ENCODE measurements at regions not wholly inside any gene's neighbourhood (a gene's known extent, or its start where the extent isn't known, plus 50 kb on each side); places are given as distances from the start of the nearest gene placed in this dataset.
"Not testable (repeated sequence)": the region's sequence is repeated elsewhere in the genome, so short reads cannot be mapped to it uniquely, and the experiment has no call there.

- H3K4me1 ChIP-seq (ENCODE audit: insufficient read depth, low read length): peaks cover 34% of the 10 kb centered on the region
- H3K9me3 ChIP-seq (ENCODE audit: insufficient read depth, low read depth, low read length): no peaks in the 10 kb centered on the region
These were observed 111.0 kb upstream of the TMEM170B start for GRCh38 chr6:11426571-11426970.

GRCh38 chr6:11425876-11426275 is 111.7 kb upstream of the TMEM170B start:
- Histone ChIP-seq H3K27ac (ENCODE audit: low read depth, low read length) (0 out of 2 replicates have a peak overlapping the region, but pooled peaks have one; percentile 20), H3K9ac (ENCODE audit: low read depth, low read length) (no peak overlapping the region), H3K36me3 (ENCODE audit: insufficient read depth, low read length) (no peaks in the 10 kb centered on the region), H3K4me1 (ENCODE audit: insufficient read depth, low read length) (peaks cover 34% of the 10 kb centered on the region), H3K4me3 (ENCODE audit: low read length) (no peak overlapping the region), H3K9me3 (ENCODE audit: insufficient read depth, low read depth, low read length) (no peaks in the 10 kb centered on the region), H3K27me3 (ENCODE audit: insufficient read depth, low read length) (no peaks in the 10 kb centered on the region)
- 77% methylated on average over 1 of the region's 1 CpG for WGBS

More at GRCh38 chr6:11426571-11426970, 111.0 kb upstream of the TMEM170B start:
- WGBS: 75% methylated on average over 2 of the region's 2 CpGs
- no peaks in the 10 kb centered on the region for H3K36me3 ChIP-seq (ENCODE audit: insufficient read depth, low read length)
- no peak overlapping the region for H3K9ac ChIP-seq (ENCODE audit: low read depth, low read length)
- H3K4me3 ChIP-seq (ENCODE audit: low read length): no peak overlapping the region
- no peaks in the 10 kb centered on the region for H3K27me3 ChIP-seq (ENCODE audit: insufficient read depth, low read length)
- H3K27ac ChIP-seq (ENCODE audit: low read depth, low read length): no peak overlapping the region

DNA sequence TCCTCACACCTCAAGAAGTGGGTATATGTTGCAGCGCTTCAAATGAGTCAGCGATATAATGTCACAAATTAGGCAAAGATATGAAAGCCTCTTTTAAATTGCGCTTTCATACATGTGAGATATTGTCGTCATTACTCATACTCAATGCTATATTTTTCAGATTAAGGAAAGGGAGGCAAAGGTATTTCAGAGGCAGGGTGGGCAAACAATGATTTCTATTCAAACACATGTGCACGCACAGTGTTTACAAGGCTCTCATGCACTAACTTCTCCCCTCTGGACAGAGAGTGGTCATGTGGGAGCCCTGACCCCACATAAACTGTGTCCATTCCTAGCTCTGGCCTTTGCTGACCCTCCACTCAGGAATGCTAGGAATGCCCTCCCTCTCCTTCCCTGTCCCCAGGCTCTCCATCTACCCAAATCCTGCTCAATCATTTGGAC is 112.1 kb upstream of the TMEM170B start:
- H3K36me3 ChIP-seq (ENCODE audit: insufficient read depth, low read length): no peaks in the 10 kb centered on the region
- WGBS: 93% methylated on average over 5 of the region's 5 CpGs
- no peak overlapping the region; the same call in 1 of the 2 replicates for H3K27ac ChIP-seq (ENCODE audit: low read depth, low read length)
- no peaks in the 10 kb centered on the region for H3K9me3 ChIP-seq (ENCODE audit: insufficient read depth, low read depth, low read length)
- H3K4me1 ChIP-seq (ENCODE audit: insufficient read depth, low read length): peaks cover 34% of the 10 kb centered on the region
- no peak overlapping the region for H3K9ac ChIP-seq (ENCODE audit: low read depth, low read length)
- no peaks in the 10 kb centered on the region for H3K27me3 ChIP-seq (ENCODE audit: insufficient read depth, low read length)
- H3K4me3 ChIP-seq (ENCODE audit: low read length): no peak overlapping the region

- no peak overlapping the region for H3K4me3 ChIP-seq (ENCODE audit: low read length)
- H3K9ac ChIP-seq (ENCODE audit: low read depth, low read length): no peak overlapping the region
- H3K4me1 ChIP-seq (ENCODE audit: insufficient read depth, low read length): peaks cover 28% of the 10 kb centered on the region
- no peaks in the 10 kb centered on the region for H3K9me3 ChIP-seq (ENCODE audit: insufficient read depth, low read depth, low read length)
- H3K27ac ChIP-seq (ENCODE audit: low read depth, low read length): no peak overlapping the region
- WGBS: 79% methylated on average over 4 of the region's 4 CpGs
- no peaks in the 10 kb centered on the region for H3K36me3 ChIP-seq (ENCODE audit: insufficient read depth, low read length)
- H3K27me3 ChIP-seq (ENCODE audit: insufficient read depth, low read length): no peaks in the 10 kb centered on the region
These were observed 113.0 kb upstream of the TMEM170B start for GRCh38 chr6:11424395-11425034.

GRCh38 chr6:11423667-11424066 is 113.9 kb upstream of the TMEM170B start:
- 96% methylated on average over 1 of the region's 1 CpG for WGBS
- no peak overlapping the region for H3K9ac ChIP-seq (ENCODE audit: low read depth, low read length)
- no peaks in the 10 kb centered on the region for H3K9me3 ChIP-seq (ENCODE audit: insufficient read depth, low read depth, low read length)
- H3K4me3 ChIP-seq (ENCODE audit: low read length): no peak overlapping the region
- peaks cover 19% of the 10 kb centered on the region for H3K4me1 ChIP-seq (ENCODE audit: insufficient read depth, low read length)
- no peak overlapping the region for H3K27ac ChIP-seq (ENCODE audit: low read depth, low read length)
- H3K36me3 ChIP-seq (ENCODE audit: insufficient read depth, low read length): no peaks in the 10 kb centered on the region
- H3K27me3 ChIP-seq (ENCODE audit: insufficient read depth, low read length): no peaks in the 10 kb centered on the region

- no CpG with 5 or more reads among the region's 1 CpG for WGBS
- H3K9ac ChIP-seq (ENCODE audit: low read depth, low read length): no peak overlapping the region
- no peaks in the 10 kb centered on the region for H3K36me3 ChIP-seq (ENCODE audit: insufficient read depth, low read length)
- H3K27me3 ChIP-seq (ENCODE audit: insufficient read depth, low read length): no peaks in the 10 kb centered on the region
- no peaks in the 10 kb centered on the region for H3K9me3 ChIP-seq (ENCODE audit: insufficient read depth, low read depth, low read length)
- no peak overlapping the region for H3K27ac ChIP-seq (ENCODE audit: low read depth, low read length)
- H3K4me3 ChIP-seq (ENCODE audit: low read length): no peak overlapping the region
- H3K4me1 ChIP-seq (ENCODE audit: insufficient read depth, low read length): peaks cover 13% of the 10 kb centered on the region
These were observed 114.5 kb upstream of the TMEM170B start for GRCh38 chr6:11423072-11423471.

DNA sequence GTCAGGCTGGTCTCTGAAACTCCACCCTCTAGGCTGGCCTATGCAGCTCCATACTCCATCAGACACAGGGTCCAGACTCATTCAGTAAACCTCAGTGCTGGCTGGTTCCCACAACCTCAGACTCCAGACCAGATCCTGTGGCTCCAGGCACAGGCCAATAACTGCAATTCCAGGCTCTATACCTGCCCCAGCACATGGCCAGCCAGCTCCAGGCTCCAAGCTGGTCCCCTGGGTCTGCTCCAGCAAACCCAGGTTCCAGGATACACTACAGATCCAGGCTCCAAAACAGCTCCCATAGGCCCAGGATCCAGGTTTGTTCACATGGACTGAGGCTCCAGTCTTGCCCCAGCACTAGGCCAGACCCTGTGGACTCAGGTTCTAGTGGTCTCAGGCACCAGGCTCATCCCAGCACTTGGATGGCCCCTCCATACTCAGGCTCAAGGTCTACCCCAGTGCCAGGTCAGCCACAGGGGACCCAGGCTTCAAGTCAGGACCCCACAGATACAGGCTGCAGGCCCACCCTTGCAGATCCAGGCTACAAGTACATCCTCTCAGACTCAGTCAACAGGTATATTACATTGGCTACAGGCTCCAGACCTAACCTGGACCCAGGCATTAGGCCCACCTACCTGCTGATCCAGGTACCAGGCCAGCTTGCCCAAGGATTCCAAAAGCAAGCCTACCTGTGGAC is 117.6 kb upstream of the TMEM170B start:
- Histone ChIP-seq H3K9me3 (ENCODE audit: insufficient read depth, low read depth, low read length) (peaks cover 5% of the 10 kb centered on the region; the same call in 1 of the 2 replicates), H3K4me1 (ENCODE audit: insufficient read depth, low read length) (no peaks in the 10 kb centered on the region; the same call in 1 of the 2 replicates), H3K36me3 (ENCODE audit: insufficient read depth, low read length) (no peaks in the 10 kb centered on the region), H3K4me3 (ENCODE audit: low read length) (no peak overlapping the region), H3K27ac (ENCODE audit: low read depth, low read length) (no peak overlapping the region), H3K27me3 (ENCODE audit: insufficient read depth, low read length) (no peaks in the 10 kb centered on the region), H3K9ac (ENCODE audit: low read depth, low read length) (no peak overlapping the region)

- no peak overlapping the region for H3K27ac ChIP-seq (ENCODE audit: low read depth, low read length)
- H3K9ac ChIP-seq (ENCODE audit: low read depth, low read length): no peak overlapping the region
- H3K4me3 ChIP-seq (ENCODE audit: low read length): no peak overlapping the region
- H3K9me3 ChIP-seq (ENCODE audit: insufficient read depth, low read depth, low read length): peaks cover 5% of the 10 kb centered on the region; the same call in 1 of the 2 replicates
- H3K36me3 ChIP-seq (ENCODE audit: insufficient read depth, low read length): no peaks in the 10 kb centered on the region
- 100% methylated on average over 1 of the region's 2 CpGs for WGBS
- H3K27me3 ChIP-seq (ENCODE audit: insufficient read depth, low read length): no peaks in the 10 kb centered on the region
- no peaks in the 10 kb centered on the region; the same call in 1 of the 2 replicates for H3K4me1 ChIP-seq (ENCODE audit: insufficient read depth, low read length)
These were observed 119.2 kb upstream of the TMEM170B start for GRCh38 chr6:11418290-11418905.

DNA sequence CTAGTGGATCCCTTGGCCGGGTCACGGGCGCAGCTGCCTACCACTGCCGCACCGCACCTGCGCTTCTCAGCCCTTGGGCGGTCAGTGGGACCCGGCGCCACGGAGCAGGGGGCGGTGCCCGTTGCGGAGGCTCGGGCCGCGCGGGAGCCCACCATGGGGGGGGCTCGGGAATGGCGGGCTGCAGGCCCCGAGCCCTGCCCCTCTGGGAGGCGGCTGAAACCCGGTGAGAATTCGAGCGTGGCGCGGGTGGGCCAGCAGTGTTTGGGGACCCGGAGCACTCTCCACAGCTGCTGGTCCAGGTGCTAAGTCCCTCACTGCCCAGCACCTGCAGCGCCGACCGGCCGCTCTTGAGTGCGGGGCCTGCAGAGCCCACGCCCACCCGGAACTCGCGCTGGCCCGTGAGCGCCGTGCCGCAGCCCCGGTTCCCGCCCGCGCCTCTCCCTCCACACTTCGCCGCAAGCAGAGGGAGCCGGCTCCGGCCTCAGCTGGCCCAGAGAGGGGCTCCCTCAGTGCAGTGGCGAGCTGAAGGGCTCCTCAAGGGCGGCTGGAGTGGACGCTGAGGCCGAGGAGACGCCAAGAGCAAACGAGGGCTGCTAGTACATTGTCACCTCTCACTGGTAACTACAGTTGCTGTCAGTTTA is 120.5 kb upstream of the TMEM170B start:
- Histone ChIP-seq H3K27me3 (ENCODE audit: insufficient read depth, low read length) (no peaks in the 10 kb centered on the region), H3K9me3 (ENCODE audit: insufficient read depth, low read depth, low read length) (peaks cover 5% of the 10 kb centered on the region; the same call in 1 of the 2 replicates), H3K4me3 (ENCODE audit: low read length) (no peak overlapping the region), H3K36me3 (ENCODE audit: insufficient read depth, low read length) (no peaks in the 10 kb centered on the region), H3K9ac (ENCODE audit: low read depth, low read length) (no peak overlapping the region), H3K27ac (ENCODE audit: low read depth, low read length) (no peak overlapping the region), H3K4me1 (ENCODE audit: insufficient read depth, low read length) (no peaks in the 10 kb centered on the region; the same call in 1 of the 2 replicates)
- 96% methylated on average over 54 of the region's 54 CpGs for WGBS

DNA sequence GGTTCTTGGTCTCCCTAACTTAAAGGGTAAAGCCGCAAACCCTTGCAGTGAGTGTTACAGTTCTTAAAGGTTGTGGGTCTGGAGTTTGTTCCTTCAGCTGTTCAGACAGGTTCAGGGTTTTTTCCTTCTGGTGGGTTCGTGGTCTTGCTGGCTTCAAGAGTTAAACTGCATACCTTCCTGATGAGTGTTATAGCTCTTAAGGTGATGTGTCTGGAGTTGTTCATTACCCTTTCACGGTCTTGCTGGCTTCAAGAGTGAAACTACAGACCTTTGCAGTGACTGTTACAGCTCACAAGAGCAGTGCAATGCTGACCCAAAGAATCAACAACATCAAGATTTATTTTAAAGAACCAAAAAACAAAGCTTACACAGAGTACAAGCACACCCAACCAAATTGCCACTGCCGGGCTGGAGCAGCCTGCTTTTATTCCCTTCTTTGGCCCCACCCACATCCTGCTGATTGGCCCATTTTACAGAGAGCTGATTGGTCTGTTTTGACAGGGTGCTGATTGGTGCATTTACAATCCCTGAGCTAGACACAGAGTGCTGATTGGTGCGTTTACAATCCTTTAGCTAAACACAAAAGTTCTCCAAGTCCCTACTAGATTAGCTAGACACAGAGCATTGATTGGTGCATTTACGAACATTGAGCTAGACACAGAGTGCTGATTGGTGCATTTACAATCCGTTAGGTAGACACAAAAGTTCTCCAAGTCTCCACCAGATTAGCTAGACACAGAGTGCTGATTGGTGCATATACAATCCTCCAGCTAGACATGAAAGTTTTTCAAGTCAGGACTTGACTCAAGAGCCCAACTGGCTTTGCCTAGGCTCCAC is 121.2 kb upstream of the TMEM170B start:
- not testable (repeated sequence) for H3K4me3 ChIP-seq (ENCODE audit: low read length); H3K27ac ChIP-seq (ENCODE audit: low read depth, low read length); H3K27me3 ChIP-seq (ENCODE audit: insufficient read depth, low read length); H3K36me3 ChIP-seq (ENCODE audit: insufficient read depth, low read length); H3K4me1 ChIP-seq (ENCODE audit: insufficient read depth, low read length); H3K9ac ChIP-seq (ENCODE audit: low read depth, low read length); H3K9me3 ChIP-seq (ENCODE audit: insufficient read depth, low read depth, low read length)
- 84% methylated on average over 7 of the region's 7 CpGs for WGBS
